Activated naive CD4-positive, alpha-beta T cell treated with Interleukin-2 at 50 U/mL for 16 hours (primary cell): ENCODE measurements at regions not wholly inside any gene's neighbourhood (a gene's known extent, or its start where the extent isn't known, plus 50 kb on each side); places are given as distances from the start of the nearest gene placed in this dataset.
"Not testable (repeated sequence)": the region's sequence is repeated elsewhere in the genome, so short reads cannot be mapped to it uniquely, and the experiment has no call there.

Experiments
- DNase-seq: peaks from one replicate; pipeline ENCODE4 v3.0.0-alpha.2; 2020

GRCh38 chr4:3867403-3868100 lies 101.4 kb downstream of the ADRA2C start:
- DNase-seq: no peak

- DNase-seq: no peak
These were observed 102.3 kb downstream of the ADRA2C start for GRCh38 chr4:3868211-3869173.

DNA sequence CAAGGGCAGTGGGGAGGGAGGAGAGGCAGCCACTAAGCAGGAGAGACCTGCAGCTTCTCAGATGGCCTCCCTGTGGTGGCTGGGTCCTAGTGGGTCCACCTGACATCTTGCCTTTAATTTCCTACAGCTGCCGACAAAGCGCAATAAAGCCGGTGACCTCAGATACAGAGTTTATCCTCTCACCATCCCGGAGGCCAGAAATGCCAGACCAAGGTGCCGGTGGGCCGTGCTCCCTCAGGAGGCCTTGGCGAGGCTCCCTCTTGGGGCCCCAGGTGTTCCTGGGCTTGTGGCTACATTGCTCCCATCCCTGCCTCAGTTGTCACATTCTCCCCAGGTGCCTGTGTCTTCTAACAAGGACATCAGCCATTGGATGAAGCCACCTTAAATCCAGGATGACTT lies 103.0 kb downstream of the ADRA2C start:
- DNase-seq: no peak

DNA sequence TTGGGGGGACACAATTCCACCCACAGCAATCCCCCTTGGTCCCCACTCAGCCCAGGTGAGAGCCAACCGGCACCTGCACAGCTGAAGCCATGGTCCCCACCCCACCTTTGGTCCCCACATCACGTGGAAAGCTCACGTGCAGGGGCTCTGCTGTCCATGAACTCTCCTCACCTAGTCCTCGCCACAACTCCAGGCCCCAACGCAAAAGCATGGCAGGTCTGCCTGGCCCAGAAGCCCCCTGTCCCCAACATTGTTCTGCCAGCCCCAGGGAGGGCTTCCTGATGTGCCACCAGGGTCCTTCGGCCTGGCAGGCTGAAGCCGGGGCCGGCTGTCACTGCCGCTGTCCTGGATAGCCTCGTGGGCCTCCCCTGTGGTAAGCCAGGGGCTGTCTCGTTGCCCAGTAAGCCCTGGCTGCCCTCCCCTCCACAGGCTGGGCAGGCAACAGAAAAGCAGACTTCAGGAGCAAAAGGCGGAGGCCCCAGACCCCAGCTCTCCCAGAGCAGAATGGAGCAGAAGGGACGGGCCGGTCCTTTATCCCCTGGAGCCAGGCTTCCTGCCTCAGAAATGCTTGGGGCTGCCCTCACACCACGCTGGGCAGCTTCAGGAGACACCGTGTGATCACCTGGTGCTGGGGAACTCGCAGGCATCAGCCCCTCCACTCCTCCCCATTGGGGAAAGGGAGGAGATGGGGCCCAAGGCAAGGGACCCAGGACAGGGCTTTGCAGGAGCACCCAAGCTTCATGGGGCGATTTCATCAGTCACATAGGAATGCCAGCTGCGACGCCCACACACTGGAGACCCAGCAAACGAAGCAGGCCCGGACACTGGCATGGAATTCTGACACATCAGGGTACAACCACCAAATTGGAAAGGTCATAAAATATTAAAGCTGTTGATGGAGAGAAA lies 103.7 kb downstream of the ADRA2C start:
- no peak for DNase-seq

GRCh38 chr4:3870567-3870962 lies 104.4 kb downstream of the ADRA2C start:
- DNase-seq: no peak

DNA sequence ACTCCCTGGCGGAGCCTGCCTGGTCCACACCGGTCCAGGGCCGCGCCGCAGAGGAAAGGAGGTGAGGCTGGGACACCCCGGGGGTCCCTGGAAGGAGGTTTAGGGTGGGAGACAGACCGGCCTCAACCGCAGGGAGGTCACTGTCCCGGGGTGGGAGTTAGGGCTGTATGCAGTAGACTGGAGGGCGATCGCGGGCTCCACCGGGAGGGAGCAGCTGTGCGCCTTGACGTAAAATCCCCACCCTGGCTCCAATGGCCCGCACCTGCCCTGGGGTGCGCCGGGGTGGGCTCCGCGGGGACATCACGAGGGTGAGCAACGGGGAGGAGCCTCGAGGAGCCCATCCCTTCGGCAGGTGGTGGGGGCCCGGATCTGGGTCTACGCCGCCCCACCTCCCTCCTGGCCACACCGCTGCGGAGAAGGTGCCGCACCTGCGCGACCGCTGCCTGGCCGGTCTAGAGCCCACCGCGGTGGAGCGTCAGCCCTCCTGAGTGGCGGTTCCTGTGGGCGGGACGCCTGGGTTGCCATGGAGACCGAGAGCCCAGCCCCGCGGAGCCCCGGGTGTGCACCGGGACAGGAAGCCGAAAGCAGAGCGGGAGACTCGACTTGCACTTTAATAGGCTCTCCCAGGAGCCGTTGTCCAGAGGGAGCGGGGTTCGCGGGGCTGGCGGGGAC lies 105.1 kb downstream of the ADRA2C start:
- DNase-seq: no peak

DNA sequence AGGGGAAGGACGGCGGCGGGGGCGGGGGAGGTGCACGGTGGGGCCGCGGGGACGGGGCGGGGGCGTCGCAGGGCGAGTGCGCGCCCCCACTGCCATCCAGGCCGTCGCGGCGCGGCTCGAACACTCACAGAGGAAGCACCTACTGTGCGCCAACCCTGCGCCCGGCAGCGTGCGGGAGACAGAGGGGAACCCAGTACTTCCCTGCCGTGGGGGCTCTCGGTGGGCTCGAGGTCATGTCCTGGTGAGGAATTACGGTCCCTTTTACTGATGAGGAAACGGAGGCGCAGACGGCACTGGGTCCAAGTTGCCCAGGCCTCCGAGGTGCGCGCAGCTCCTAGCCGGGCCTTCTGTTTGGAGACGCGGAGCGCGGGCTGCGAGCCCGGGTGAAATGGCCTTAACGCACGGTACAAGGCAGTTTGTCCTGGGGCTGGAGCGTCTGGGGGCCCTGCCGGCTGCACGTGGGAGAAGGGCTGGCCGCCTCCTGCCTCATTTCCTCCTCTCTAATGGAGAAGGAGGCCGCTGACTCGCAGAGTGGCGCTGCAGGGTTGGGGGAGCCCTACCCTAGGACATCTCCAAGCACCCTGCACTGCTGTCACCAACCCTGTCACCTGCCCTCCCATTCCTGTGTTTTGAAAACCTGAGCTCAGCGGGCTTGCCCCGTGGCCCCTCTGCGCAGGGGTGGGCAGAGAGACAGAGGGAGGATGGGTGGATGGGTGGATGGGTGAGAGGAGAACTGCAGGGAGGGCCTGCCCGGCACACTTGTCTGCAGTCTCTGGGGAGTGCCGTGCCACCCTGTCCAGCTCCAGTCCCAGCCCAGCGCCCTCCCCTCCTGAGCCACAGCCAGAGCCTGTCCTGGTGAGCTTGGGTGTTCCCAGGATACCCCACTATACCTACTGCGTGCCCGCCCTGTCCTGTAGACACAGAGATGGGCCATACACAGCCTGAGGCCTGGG lies 106.0 kb downstream of the ADRA2C start:
- no peak for DNase-seq

DNA sequence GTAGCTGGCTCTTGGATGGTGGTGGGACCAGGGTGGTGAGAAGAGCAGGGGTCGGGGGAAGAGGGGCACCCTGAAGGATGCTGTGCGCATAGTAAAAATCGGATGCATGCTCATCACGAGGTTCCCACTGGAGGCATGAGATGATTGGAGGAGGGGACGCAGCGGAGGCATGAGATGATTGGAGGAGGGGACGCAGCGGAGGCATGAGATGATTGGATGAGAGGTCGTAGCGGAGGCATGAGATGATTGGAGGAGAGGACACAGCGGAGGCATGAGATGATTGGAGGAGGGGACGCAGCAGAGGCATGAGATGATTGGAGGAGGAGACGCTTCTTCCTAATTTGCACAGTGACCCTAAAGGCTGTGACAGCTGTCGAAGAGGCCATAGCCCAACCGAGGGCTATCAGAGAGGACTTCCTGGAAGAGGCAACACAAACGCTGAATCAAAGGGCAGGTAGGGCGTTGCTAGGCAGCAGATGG lies 106.7 kb downstream of the ADRA2C start:
- DNase-seq: no peak

GRCh38 chr4:3873408-3874027 lies 107.3 kb downstream of the ADRA2C start:
- DNase-seq: no peak

DNA sequence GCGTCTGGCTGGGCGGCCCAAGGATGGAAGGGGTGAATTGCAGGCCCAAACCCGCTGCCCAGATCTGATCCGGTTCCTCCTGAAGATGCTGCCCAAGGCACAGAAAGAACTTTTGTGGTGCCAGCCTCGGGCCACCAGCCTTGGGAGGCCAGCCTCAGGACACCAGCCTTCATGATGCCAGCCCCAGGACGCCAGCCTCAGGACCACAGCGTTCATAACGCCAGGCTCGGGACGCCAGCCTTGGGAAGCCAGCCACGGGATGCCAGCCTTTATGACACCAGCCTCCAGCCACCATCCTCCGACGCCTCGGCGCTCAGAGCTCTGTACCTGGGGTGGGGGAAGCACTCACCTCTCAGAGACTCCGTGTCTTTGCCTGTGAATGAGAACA lies 107.8 kb downstream of the ADRA2C start:
- no peak for DNase-seq

DNA sequence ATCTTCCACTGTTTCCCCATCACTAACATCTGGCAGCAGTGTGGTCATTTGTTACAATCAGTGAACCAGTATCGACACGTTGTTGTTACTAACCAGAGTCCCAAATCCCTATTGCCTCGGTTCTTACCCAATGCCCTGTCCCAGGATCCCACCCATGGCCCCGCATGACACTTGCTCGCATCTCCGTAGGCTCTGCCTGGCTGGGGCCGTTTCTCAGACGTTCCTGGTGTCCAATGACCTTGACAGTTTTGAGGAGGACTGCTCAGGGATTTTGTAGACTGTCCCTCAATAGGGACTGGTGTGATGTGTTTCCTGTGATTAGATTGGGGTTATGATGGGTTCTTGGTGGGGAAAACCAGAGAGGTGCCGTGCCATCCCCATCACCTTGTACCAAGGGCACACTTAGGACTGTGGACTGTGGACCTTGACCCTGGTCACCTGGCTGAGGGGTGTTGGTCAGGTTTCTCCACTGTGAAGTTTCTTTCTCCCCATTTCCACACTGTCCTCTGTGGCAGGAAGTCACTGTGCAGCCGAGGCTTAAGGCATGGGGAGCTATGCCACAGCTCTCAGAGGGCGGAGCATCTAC lies 108.4 kb downstream of the ADRA2C start:
- no peak for DNase-seq

GRCh38 chr4:3875466-3875865 lies 109.3 kb downstream of the ADRA2C start:
- no peak for DNase-seq

DNA sequence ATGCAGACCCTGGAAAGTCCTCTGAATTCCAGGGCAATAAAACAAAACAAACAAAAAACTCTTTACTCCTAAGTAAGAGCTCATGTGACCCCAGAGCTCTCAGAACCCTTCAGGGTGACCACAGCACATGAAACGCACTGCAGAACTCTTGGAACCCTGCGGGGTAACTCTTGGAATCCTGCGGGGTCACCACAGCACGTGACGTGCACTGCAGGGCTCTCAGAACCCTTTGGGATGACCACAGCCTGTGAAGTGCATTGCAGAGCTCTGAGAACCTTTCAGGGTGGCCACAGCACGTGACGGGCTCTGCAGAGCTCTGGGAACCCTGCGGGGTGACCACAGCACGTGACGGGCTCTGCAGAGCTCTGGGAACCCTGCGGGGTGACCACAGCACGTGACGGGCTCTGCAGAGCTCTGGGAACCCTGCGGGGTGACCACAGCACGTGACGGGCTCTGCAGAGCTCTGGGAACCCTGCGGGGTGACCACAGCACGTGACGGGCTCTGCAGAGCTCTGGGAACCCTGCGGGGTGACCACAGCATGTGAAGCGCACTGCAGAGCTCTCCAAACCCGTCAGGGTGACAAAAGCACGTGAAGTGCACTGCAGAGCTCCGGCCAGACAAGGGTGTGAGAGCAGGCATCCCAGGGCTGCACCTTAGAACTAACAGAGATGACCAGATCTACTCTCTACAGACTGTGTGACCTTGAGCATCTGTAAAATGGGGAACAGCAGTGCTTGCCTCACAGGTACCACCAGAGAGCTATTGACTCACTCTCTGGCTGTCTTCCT lies 110.1 kb downstream of the ADRA2C start:
- DNase-seq: not testable (repeated sequence)

GRCh38 chr4:3877236-3877635 lies 111.1 kb downstream of the ADRA2C start:
- DNase-seq: no peak

DNA sequence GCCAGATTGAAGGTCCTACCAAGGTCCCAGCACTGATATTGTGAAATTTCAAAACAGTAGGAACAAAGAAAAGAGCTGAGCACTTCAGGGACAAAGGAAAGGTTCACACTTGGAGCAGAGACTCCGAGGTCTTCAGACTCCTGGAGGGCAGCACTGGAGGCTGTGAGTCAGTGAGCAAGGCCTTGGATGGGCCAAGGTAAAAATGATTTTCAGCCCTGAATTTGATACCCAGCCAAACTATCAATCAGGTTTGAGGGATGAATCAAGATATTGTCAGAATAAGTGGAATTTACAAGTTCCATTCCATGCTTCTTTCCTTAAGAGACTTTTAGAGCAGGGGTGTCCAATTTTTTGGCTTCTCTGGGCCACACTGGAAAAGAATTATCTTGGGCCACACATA lies 111.7 kb downstream of the ADRA2C start:
- no peak for DNase-seq

DNA sequence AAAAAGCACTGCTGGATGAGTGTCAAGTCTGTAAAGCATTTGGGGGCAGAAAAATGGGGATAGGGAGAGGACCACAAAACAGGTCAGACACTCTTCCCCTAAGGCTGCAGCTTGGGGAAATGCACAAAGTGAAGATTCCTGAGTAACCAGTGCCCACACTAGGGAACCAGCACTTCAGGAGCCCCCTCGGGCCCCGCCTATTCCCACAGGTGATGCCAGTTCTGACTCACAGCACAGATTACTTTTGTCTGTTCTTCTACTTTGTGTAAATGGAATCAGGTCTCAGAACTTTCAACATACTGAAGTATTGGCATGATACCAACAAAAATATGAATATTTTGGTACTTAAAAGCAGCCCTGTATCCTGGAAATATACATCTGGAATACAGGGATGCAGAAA lies 112.5 kb downstream of the ADRA2C start:
- no peak for DNase-seq

- DNase-seq: peak; percentile 31
These were observed 113.8 kb downstream of the ADRA2C start for GRCh38 chr4:3879681-3880614.

- DNase-seq: peak; percentile 73
These were observed 114.5 kb downstream of the ADRA2C start for GRCh38 chr4:3880615-3881120.
